ENCODE measurements at regions not wholly inside any gene's neighbourhood (a gene's known extent, or its start where the extent isn't known, plus 50 kb on each side); places are given as distances from the start of the nearest gene placed in this dataset.

DNA sequence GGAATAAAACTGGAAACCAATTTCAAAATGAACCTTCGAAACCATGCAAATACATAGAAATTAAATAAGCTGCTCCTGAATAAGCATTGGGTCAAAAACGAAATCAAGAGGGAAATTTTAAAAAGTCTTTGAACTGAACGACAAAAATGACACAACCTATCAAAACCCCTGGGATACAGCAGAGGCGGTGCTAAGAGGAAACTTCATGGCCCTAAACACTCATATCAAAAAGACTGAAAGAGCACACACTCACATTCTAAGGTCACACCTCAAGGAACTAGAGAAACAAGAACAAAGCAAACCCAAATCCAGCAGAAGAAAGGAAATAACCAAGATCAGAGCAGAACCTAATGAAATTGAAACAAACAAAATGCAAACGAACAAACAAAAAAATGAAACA is 85.2 kb upstream of the CDC42BPA start:
- TF ChIP-seq, protein P1, sequence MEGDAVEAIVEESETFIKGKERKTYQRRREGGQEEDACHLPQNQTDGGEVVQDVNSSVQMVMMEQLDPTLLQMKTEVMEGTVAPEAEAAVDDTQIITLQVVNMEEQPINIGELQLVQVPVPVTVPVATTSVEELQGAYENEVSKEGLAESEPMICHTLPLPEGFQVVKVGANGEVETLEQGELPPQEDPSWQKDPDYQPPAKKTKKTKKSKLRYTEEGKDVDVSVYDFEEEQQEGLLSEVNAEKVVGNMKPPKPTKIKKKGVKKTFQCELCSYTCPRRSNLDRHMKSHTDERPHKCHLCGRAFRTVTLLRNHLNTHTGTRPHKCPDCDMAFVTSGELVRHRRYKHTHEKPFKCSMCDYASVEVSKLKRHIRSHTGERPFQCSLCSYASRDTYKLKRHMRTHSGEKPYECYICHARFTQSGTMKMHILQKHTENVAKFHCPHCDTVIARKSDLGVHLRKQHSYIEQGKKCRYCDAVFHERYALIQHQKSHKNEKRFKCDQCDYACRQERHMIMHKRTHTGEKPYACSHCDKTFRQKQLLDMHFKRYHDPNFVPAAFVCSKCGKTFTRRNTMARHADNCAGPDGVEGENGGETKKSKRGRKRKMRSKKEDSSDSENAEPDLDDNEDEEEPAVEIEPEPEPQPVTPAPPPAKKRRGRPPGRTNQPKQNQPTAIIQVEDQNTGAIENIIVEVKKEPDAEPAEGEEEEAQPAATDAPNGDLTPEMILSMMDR (IDR thresholded peaks at IDR 0.05): no peak
- no peak for TF ChIP-seq POLR2A (IDR thresholded peaks at IDR 0.05)

Data from thyroid gland (tissue), 4 donors.